Glomerular visceral epithelial cell (primary cell): ENCODE measurements at regions not wholly inside any gene's neighbourhood (a gene's known extent, or its start where the extent isn't known, plus 50 kb on each side); places are given as distances from the start of the nearest gene placed in this dataset.
"Not testable (repeated sequence)": the region's sequence is repeated elsewhere in the genome, so short reads cannot be mapped to it uniquely, and the experiment has no call there.

ENCODE experiments used
- DNase-seq: peaks from one replicate; pipeline ENCODE4 v3.0.0-alpha.2; 2016; ENCODE audit errors: extremely low spot score

GRCh38 chr22:23460517-23461031 is 119.5 kb downstream of the IGLL1 start:
- not testable (repeated sequence) for DNase-seq

- DNase-seq, result not testable (repeated sequence)
Observed at GRCh38 chr22:23459645-23460516, 120.2 kb downstream of the IGLL1 start.

- DNase-seq, result no peak
Observed at GRCh38 chr22:23458663-23459541, 121.2 kb downstream of the IGLL1 start.

GRCh38 chr22:23457380-23457985 is 122.6 kb downstream of the IGLL1 start:
- no peak for DNase-seq

GRCh38 chr22:23456666-23457379 is 123.3 kb downstream of the IGLL1 start:
- DNase-seq, result not testable (repeated sequence)

- DNase-seq, result not testable (repeated sequence)
Observed at GRCh38 chr22:23454345-23454744, 125.7 kb downstream of the IGLL1 start.

- DNase-seq, result no peak
Observed at GRCh38 chr22:23453277-23453676, 126.8 kb downstream of the IGLL1 start.

- DNase-seq, result no peak
Observed at GRCh38 chr22:23452231-23453010, 127.7 kb downstream of the IGLL1 start.

- DNase-seq, result not testable (repeated sequence)
Observed at GRCh38 chr22:23451452-23452230, 128.4 kb downstream of the IGLL1 start.

- not testable (repeated sequence) for DNase-seq
Observed at GRCh38 chr22:23450821-23451220, 129.3 kb downstream of the IGLL1 start.

GRCh38 chr22:23450434-23450795 is 129.7 kb downstream of the IGLL1 start:
- DNase-seq, result no peak

GRCh38 chr22:23449748-23450433 is 130.2 kb downstream of the IGLL1 start:
- DNase-seq, result not testable (repeated sequence)

- not testable (repeated sequence) for DNase-seq
Observed at GRCh38 chr22:23448499-23449288, 131.4 kb downstream of the IGLL1 start.

- DNase-seq, result no peak
Observed at GRCh38 chr22:23446796-23447350, 133.2 kb downstream of the IGLL1 start.

GRCh38 chr22:23446194-23446593 is 133.9 kb downstream of the IGLL1 start:
- not testable (repeated sequence) for DNase-seq

- not testable (repeated sequence) for DNase-seq
Observed at GRCh38 chr22:23443905-23444304, 136.2 kb downstream of the IGLL1 start.

GRCh38 chr22:23439581-23439980 is 140.5 kb downstream of the IGLL1 start:
- not testable (repeated sequence) for DNase-seq

- DNase-seq, result no peak
Observed at GRCh38 chr22:23438216-23438615, 141.9 kb downstream of the IGLL1 start.
